ENCODE measurements at regions not wholly inside any gene's neighbourhood (a gene's known extent, or its start where the extent isn't known, plus 50 kb on each side); places are given as distances from the start of the nearest gene placed in this dataset.

- DNase-seq = no peak
- in situ Hi-C loops (cut with MboI; ENCODE audit: low pct_unique_long_range_greater_than_20kb, low sequenced_read_pairs) = no loop called here
Measured at GRCh38 chr11:26042113-26042512, 289.8 kb upstream of the ANO3 start.

GRCh38 chr11:26043665-26044064, 288.3 kb upstream of the ANO3 start:
- no peak for DNase-seq
- in situ Hi-C loops (cut with MboI; ENCODE audit: low pct_unique_long_range_greater_than_20kb, low sequenced_read_pairs) = no loop called here

GRCh38 chr11:26044389-26044788, 287.5 kb upstream of the ANO3 start:
- in situ Hi-C loops (cut with MboI; ENCODE audit: low pct_unique_long_range_greater_than_20kb, low sequenced_read_pairs) = no loop called here

GRCh38 chr11:26045082-26045481, 286.8 kb upstream of the ANO3 start:
- in situ Hi-C loops (cut with MboI; ENCODE audit: low pct_unique_long_range_greater_than_20kb, low sequenced_read_pairs) = no loop called here
- no peak for DNase-seq

More at GRCh38 chr11:26044389-26044788, 287.5 kb upstream of the ANO3 start:
- DNase-seq = no peak

- in situ Hi-C loops (cut with MboI; ENCODE audit: low pct_unique_long_range_greater_than_20kb, low sequenced_read_pairs) = no loop called here
Measured at GRCh38 chr11:26048271-26048670, 283.7 kb upstream of the ANO3 start.

GRCh38 chr11:26053966-26054365, 278.0 kb upstream of the ANO3 start:
- no peak for DNase-seq
- in situ Hi-C loops (cut with MboI; ENCODE audit: low pct_unique_long_range_greater_than_20kb, low sequenced_read_pairs) = no loop called here

More at GRCh38 chr11:26048271-26048670, 283.7 kb upstream of the ANO3 start:
- no peak for DNase-seq

GRCh38 chr11:26062660-26063059, 269.3 kb upstream of the ANO3 start:
- in situ Hi-C loops (cut with MboI; ENCODE audit: low pct_unique_long_range_greater_than_20kb, low sequenced_read_pairs) = no loop called here

GRCh38 chr11:26063915-26064314, 268.0 kb upstream of the ANO3 start:
- in situ Hi-C loops (cut with MboI; ENCODE audit: low pct_unique_long_range_greater_than_20kb, low sequenced_read_pairs) = no loop called here
- no peak for DNase-seq

More at GRCh38 chr11:26062660-26063059, 269.3 kb upstream of the ANO3 start:
- DNase-seq = no peak

- no peak for DNase-seq
- in situ Hi-C loops (cut with MboI; ENCODE audit: low pct_unique_long_range_greater_than_20kb, low sequenced_read_pairs) = no loop called here
Measured at GRCh38 chr11:26065944-26066343, 266.0 kb upstream of the ANO3 start.

- in situ Hi-C loops (cut with MboI; ENCODE audit: low pct_unique_long_range_greater_than_20kb, low sequenced_read_pairs) = no loop called here
- DNase-seq = no peak
Measured at GRCh38 chr11:26070714-26071380, 261.1 kb upstream of the ANO3 start.

- no peak for DNase-seq
- in situ Hi-C loops (cut with MboI; ENCODE audit: low pct_unique_long_range_greater_than_20kb, low sequenced_read_pairs) = no loop called here
Measured at GRCh38 chr11:26072614-26073153, 259.2 kb upstream of the ANO3 start.

GRCh38 chr11:26073646-26074045, 258.3 kb upstream of the ANO3 start:
- in situ Hi-C loops (cut with MboI; ENCODE audit: low pct_unique_long_range_greater_than_20kb, low sequenced_read_pairs) = no loop called here
- no peak for DNase-seq

- in situ Hi-C loops (cut with MboI; ENCODE audit: low pct_unique_long_range_greater_than_20kb, low sequenced_read_pairs) = no loop called here
- no peak for DNase-seq
Measured at GRCh38 chr11:26076233-26076990, 255.5 kb upstream of the ANO3 start.

GRCh38 chr11:26078231-26078821, 253.6 kb upstream of the ANO3 start:
- in situ Hi-C loops (cut with MboI; ENCODE audit: low pct_unique_long_range_greater_than_20kb, low sequenced_read_pairs) = no loop called here
- DNase-seq = no peak

- in situ Hi-C loops (cut with MboI; ENCODE audit: low pct_unique_long_range_greater_than_20kb, low sequenced_read_pairs) = no loop called here
- no peak for DNase-seq
Measured at GRCh38 chr11:26084313-26084712, 247.6 kb upstream of the ANO3 start.

GRCh38 chr11:26086028-26086427, 245.9 kb upstream of the ANO3 start:
- no peak for DNase-seq
- in situ Hi-C loops (cut with MboI; ENCODE audit: low pct_unique_long_range_greater_than_20kb, low sequenced_read_pairs) = no loop called here

- DNase-seq = no peak
- in situ Hi-C loops (cut with MboI; ENCODE audit: low pct_unique_long_range_greater_than_20kb, low sequenced_read_pairs) = no loop called here
Measured at GRCh38 chr11:26087120-26087935, 244.6 kb upstream of the ANO3 start.

GRCh38 chr11:26088391-26088790, 243.5 kb upstream of the ANO3 start:
- in situ Hi-C loops (cut with MboI; ENCODE audit: low pct_unique_long_range_greater_than_20kb, low sequenced_read_pairs) = no loop called here

GRCh38 chr11:26090651-26091050, 241.3 kb upstream of the ANO3 start:
- DNase-seq = no peak
- in situ Hi-C loops (cut with MboI; ENCODE audit: low pct_unique_long_range_greater_than_20kb, low sequenced_read_pairs) = no loop called here

More at GRCh38 chr11:26088391-26088790, 243.5 kb upstream of the ANO3 start:
- no peak for DNase-seq
